Endodermal cell (in vitro differentiated cells): ENCODE measurements at regions not wholly inside any gene's neighbourhood (a gene's known extent, or its start where the extent isn't known, plus 50 kb on each side); places are given as distances from the start of the nearest gene placed in this dataset.

Experiments
- DNase-seq: peaks from one replicate; pipeline ENCODE4 v3.0.0-alpha.2; 2017
- H3K27ac ChIP-seq: 2 replicates; pipeline ENCODE4 v1.5.1; 2013; ENCODE audit warnings: mild to moderate bottlenecking, low read depth, low read length, moderate library complexity
- H3K27me3 ChIP-seq: 2 replicates; pipeline ENCODE4 v1.6.1; 2013; ENCODE audit warnings: mild to moderate bottlenecking, low read length, moderate library complexity; ENCODE audit not compliant: insufficient read depth, control insufficient read depth, poor library complexity, severe bottlenecking
- H3K36me3 ChIP-seq: 2 replicates; pipeline ENCODE4 v1.7.0; 2013; ENCODE audit warnings: mild to moderate bottlenecking, low read length, moderate library complexity; ENCODE audit not compliant: control insufficient read depth, insufficient read depth
- H3K4me1 ChIP-seq: one replicate; pipeline ENCODE4 v1.7.0; 2013; ENCODE audit warnings: low read length; ENCODE audit not compliant: control insufficient read depth, insufficient read depth
- H3K4me3 ChIP-seq: 2 replicates; pipeline ENCODE4 v1.5.1; 2013; ENCODE audit warnings: mild to moderate bottlenecking, low read length, moderate library complexity
- H3K9ac ChIP-seq: 2 replicates; pipeline ENCODE4 v1.6.1; 2013; ENCODE audit warnings: mild to moderate bottlenecking, low read length, moderate library complexity; ENCODE audit not compliant: poor library complexity, severe bottlenecking; ENCODE audit errors: extremely low read depth
- H3K9me3 ChIP-seq: 2 replicates; pipeline ENCODE4 v1.6.1; 2013; ENCODE audit warnings: mild to moderate bottlenecking, low read length, moderate library complexity; ENCODE audit not compliant: control insufficient read depth
- H3K27ac Mint-ChIP-seq: 2 replicates; pipeline ENCODE4 v1.8.0; 2020; ENCODE audit warnings: mixed read lengths
- H3K27me3 Mint-ChIP-seq: 2 replicates; pipeline ENCODE4 v1.8.0; 2021; ENCODE audit warnings: mild to moderate bottlenecking, mixed read lengths; ENCODE audit not compliant: insufficient read depth
- H3K36me3 Mint-ChIP-seq: 2 replicates; pipeline ENCODE4 v1.8.0; 2020; ENCODE audit warnings: low read depth, mixed read lengths
- H3K4me1 Mint-ChIP-seq: 2 replicates; pipeline ENCODE4 v1.8.0; 2020; ENCODE audit warnings: mixed read lengths
- H3K4me3 Mint-ChIP-seq: 2 replicates; pipeline ENCODE4 v1.8.0; 2020; ENCODE audit warnings: mild to moderate bottlenecking, moderate library complexity, mixed read lengths
- H3K9me3 Mint-ChIP-seq: 2 replicates; pipeline ENCODE4 v1.8.0; 2020; ENCODE audit warnings: mild to moderate bottlenecking, mixed read lengths
- WGBS, 2 experiments: methylation state at CpG; one replicate each; pipeline versions ENCODE4 v1.1.5 to v1.1.7; 2013; ENCODE audit warnings: missing lambda C conversion rate in 2 of 2, mixed read lengths in 1 of 2; ENCODE audit not compliant: insufficient coverage in 1 of 2, insufficient read length in 1 of 2; 5-methylcytosine and 5-hydroxymethylcytosine counted together
- TF ChIP-seq, protein P1 (sequence below): fragments of 200-600 bp; sonication (generic); conservative IDR thresholded peaks from 2 replicates; pipeline ENCODE4 v1.5.0; 2021; ENCODE audit warnings: antibody characterized with exemption, mild to moderate bottlenecking

DNA sequence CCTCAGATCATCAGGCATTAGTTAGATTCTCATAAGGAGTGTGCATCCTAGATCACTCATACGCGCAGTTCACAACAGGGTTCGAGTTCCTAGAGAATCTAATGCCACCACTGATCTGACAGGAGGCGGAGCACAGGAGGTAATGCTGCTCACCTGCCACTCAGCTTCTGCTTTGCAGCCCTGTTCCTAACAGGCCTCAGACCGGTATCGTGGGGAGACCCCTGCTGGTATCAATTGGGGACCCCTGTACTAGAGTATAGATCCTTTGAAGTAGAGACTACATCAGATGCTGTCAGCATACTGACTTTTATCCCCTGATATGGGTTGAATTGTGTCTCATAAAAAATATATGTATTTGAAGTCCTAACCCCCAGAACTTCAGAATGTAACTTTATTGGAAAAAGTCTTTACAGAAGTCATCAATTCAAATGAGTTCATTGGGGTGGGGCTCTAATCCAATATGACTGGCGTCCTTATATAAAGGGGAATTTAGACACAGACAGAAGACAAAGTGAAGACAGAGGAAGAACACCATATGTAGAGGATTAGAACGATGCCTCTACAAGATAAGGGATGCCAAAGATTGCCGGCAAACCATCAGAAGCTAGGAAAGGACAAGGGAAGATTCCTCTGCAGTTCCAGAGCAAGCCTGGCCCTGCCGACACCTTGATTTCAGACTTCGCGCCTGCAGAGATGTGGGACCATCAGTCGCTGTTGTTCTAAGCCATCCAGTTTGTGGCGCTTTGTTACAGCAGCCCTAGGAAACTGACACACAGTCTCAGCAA, 104.4 kb upstream of the BTBD3 start:
- Histone ChIP-seq H3K27ac (no peak overlapping the region), H3K9ac (no peak overlapping the region), H3K9me3 (no peaks in the 10 kb centered on the region), H3K4me3 (no peak overlapping the region), H3K4me1 (no peaks in the 10 kb centered on the region), H3K36me3 (no peaks in the 10 kb centered on the region), H3K27me3 (no peaks in the 10 kb centered on the region)
- peaks cover 8% of the 10 kb centered on the region for H3K27me3 Mint-ChIP-seq
- peaks cover 7% of the 10 kb centered on the region for H3K4me1 Mint-ChIP-seq
- no peak overlapping the region for H3K4me3 Mint-ChIP-seq
- H3K36me3 Mint-ChIP-seq: no peaks in the 10 kb centered on the region
- H3K9me3 Mint-ChIP-seq: no peaks in the 10 kb centered on the region
- no peak for DNase-seq
- no peak overlapping the region for H3K27ac Mint-ChIP-seq
- 90 to 97% methylated on average over 13 to 14 of the region's 14 CpGs for WGBS, 2 experiments
- TF ChIP-seq, protein P1, sequence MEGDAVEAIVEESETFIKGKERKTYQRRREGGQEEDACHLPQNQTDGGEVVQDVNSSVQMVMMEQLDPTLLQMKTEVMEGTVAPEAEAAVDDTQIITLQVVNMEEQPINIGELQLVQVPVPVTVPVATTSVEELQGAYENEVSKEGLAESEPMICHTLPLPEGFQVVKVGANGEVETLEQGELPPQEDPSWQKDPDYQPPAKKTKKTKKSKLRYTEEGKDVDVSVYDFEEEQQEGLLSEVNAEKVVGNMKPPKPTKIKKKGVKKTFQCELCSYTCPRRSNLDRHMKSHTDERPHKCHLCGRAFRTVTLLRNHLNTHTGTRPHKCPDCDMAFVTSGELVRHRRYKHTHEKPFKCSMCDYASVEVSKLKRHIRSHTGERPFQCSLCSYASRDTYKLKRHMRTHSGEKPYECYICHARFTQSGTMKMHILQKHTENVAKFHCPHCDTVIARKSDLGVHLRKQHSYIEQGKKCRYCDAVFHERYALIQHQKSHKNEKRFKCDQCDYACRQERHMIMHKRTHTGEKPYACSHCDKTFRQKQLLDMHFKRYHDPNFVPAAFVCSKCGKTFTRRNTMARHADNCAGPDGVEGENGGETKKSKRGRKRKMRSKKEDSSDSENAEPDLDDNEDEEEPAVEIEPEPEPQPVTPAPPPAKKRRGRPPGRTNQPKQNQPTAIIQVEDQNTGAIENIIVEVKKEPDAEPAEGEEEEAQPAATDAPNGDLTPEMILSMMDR: no peak

DNA sequence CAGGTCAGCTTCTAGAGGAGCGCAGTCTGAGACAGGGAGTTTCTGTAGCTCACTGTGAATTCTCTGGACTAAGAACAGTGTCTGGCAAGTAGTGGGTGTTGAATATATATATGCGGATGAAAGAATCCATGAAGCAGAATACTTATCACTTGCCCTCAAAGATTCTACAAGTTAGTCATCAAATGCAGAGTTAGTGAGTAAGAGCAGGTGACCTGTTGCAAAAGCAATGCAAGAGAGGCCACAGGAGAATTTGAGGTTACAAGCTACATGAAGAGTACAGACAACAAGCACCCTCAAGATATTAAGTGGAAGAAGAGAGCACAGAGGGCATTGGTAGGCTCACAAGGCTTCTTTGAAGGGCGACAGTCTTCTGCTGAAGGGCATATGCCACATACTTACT, 103.4 kb upstream of the BTBD3 start:
- Mint-ChIP-seq H3K27me3 (peaks cover 10% of the 10 kb centered on the region), H3K9me3 (no peaks in the 10 kb centered on the region), H3K27ac (no peak overlapping the region), H3K36me3 (no peaks in the 10 kb centered on the region), H3K4me1 (peaks cover 7% of the 10 kb centered on the region), H3K4me3 (no peak overlapping the region)
- Histone ChIP-seq H3K36me3 (no peaks in the 10 kb centered on the region), H3K27me3 (no peaks in the 10 kb centered on the region), H3K4me1 (no peaks in the 10 kb centered on the region), H3K9me3 (no peaks in the 10 kb centered on the region), H3K27ac (no peak overlapping the region), H3K4me3 (no peak overlapping the region), H3K9ac (no peak overlapping the region)
- TF ChIP-seq, protein P1: no peak
- 95% methylated on average over 3 of the region's 3 CpGs; no CpG with 5 or more reads in 1 of the 2 experiments for WGBS, 2 experiments
- no peak for DNase-seq

DNA sequence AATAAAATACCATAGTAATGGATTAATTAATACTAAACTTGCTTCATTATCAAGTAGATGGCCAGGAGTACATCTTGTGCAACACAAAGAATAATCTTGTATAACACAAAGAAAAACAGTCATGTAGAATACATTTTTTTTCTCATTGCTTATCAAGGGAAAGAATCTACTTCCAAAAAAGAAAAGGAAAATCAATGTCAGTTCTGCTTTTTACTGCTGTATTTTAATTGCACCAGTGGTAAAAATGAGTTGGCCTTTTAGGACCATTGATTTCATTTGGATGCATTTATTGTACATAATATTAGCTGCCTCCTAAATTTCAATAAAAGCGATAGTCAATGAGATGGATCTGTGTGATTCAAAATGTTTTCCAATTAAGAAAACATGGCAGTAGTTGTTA, 96.9 kb upstream of the BTBD3 start:
- Histone ChIP-seq H3K4me3 (no peak overlapping the region), H3K4me1 (no peaks in the 10 kb centered on the region), H3K9me3 (peaks cover 21% of the 10 kb centered on the region), H3K9ac (no peak overlapping the region), H3K27me3 (no peaks in the 10 kb centered on the region), H3K27ac (no peak overlapping the region), H3K36me3 (no peaks in the 10 kb centered on the region)
- Mint-ChIP-seq H3K27ac (no peak overlapping the region), H3K4me1 (no peaks in the 10 kb centered on the region), H3K27me3 (peaks cover 10% of the 10 kb centered on the region), H3K9me3 (peaks cover 4% of the 10 kb centered on the region), H3K4me3 (no peak overlapping the region), H3K36me3 (no peaks in the 10 kb centered on the region)
- no peak for DNase-seq
- TF ChIP-seq, protein P1: no peak
- WGBS, 2 experiments: no CpG with 5 or more reads among the region's 1 CpG
